Trophoblast cell (in vitro differentiated cells and primary cell): ENCODE measurements at regions not wholly inside any gene's neighbourhood (a gene's known extent, or its start where the extent isn't known, plus 50 kb on each side); places are given as distances from the start of the nearest gene placed in this dataset.
A peak's percentile ranks its signal among the peaks of the same experiment; 100 is the strongest.

ENCODE experiments used
- DNase-seq, 2 donors: peaks; one replicate each; pipeline ENCODE4 v3.0.0-alpha.2; 2016
- H2AFZ ChIP-seq: 2 replicates; pipeline ENCODE4 v1.6.1; 2013; ENCODE audit warnings: low read length, moderate library complexity, mild to moderate bottlenecking; ENCODE audit not compliant: insufficient read depth, poor library complexity
- H2AK5ac ChIP-seq: 2 replicates; pipeline ENCODE4 v1.6.1; 2013; ENCODE audit warnings: mild to moderate bottlenecking, low read length
- H2BK120ac ChIP-seq: 2 replicates; pipeline ENCODE4 v1.6.1; 2013; ENCODE audit warnings: low read length, mild to moderate bottlenecking, moderate library complexity; ENCODE audit not compliant: insufficient read depth, poor library complexity
- H2BK12ac ChIP-seq: 2 replicates; pipeline ENCODE4 v1.6.1; 2013; ENCODE audit warnings: mild to moderate bottlenecking, low read length, moderate library complexity
- H2BK5ac ChIP-seq: 2 replicates; pipeline ENCODE4 v1.6.1; 2013; ENCODE audit warnings: low read length, low read depth, moderate library complexity, mild to moderate bottlenecking; ENCODE audit not compliant: poor library complexity
- H3K14ac ChIP-seq: 2 replicates; pipeline ENCODE4 v1.6.1; 2013; ENCODE audit warnings: mild to moderate bottlenecking, low read length
- H3K18ac ChIP-seq: 2 replicates; pipeline ENCODE4 v1.6.1; 2013; ENCODE audit warnings: mild to moderate bottlenecking, low read length
- H3K23ac ChIP-seq: 2 replicates; pipeline ENCODE4 v1.6.1; 2013; ENCODE audit warnings: low read length
- H3K27ac ChIP-seq: 2 replicates; pipeline ENCODE4 v1.5.1; 2013; ENCODE audit warnings: low read depth, mild to moderate bottlenecking, inconsistent platforms, low read length, moderate library complexity
- H3K27me3 ChIP-seq: 2 replicates; pipeline ENCODE4 v1.6.1; 2013; ENCODE audit warnings: inconsistent platforms, mild to moderate bottlenecking, low read length, moderate library complexity; ENCODE audit not compliant: insufficient read depth
- H3K36me3 ChIP-seq, 2 experiments: 1 replicate in 1 of 2; 2 replicates in 1 of 2; pipeline ENCODE4 v1.6.1; 2013; ENCODE audit warnings: low read length in 2 of 2, mild to moderate bottlenecking in 2 of 2, moderate library complexity in 1 of 2; ENCODE audit not compliant: insufficient read depth in 2 of 2, control insufficient read depth in 1 of 2
- H3K4ac ChIP-seq: 2 replicates; pipeline ENCODE4 v1.6.1; 2013; ENCODE audit warnings: low read depth, mild to moderate bottlenecking, low read length, moderate library complexity
- H3K4me1 ChIP-seq, 2 experiments: 1 replicate in 1 of 2; 2 replicates in 1 of 2; pipeline ENCODE4 v1.6.1; 2013; ENCODE audit warnings: low read length in 2 of 2, mild to moderate bottlenecking in 2 of 2, moderate library complexity in 1 of 2; ENCODE audit not compliant: insufficient read depth in 2 of 2, control insufficient read depth in 1 of 2
- H3K4me2 ChIP-seq: 2 replicates; pipeline ENCODE4 v1.6.1; 2013; ENCODE audit warnings: inconsistent platforms, mild to moderate bottlenecking, low read length, moderate library complexity
- H3K4me3 ChIP-seq: 2 replicates; pipeline ENCODE4 v1.5.1; 2013; ENCODE audit warnings: mild to moderate bottlenecking, low read depth, low read length, inconsistent platforms
- H3K79me1 ChIP-seq: one replicate; pipeline ENCODE4 v1.6.1; 2013; ENCODE audit warnings: low read length
- H3K79me2 ChIP-seq: 2 replicates; pipeline ENCODE4 v1.6.1; 2013; ENCODE audit warnings: low read length, mild to moderate bottlenecking; ENCODE audit not compliant: control insufficient read depth, insufficient read depth, poor library complexity
- H3K9ac ChIP-seq: 2 replicates; pipeline ENCODE4 v1.6.1; 2013; ENCODE audit warnings: mild to moderate bottlenecking, low read length
- H3K9me3 ChIP-seq: 2 replicates; pipeline ENCODE4 v1.6.1; 2013; ENCODE audit warnings: low read depth, mild to moderate bottlenecking, control low read depth, inconsistent platforms, low read length; ENCODE audit not compliant: insufficient read depth
- H4K12ac ChIP-seq: 2 replicates; pipeline ENCODE4 v1.6.1; 2013; ENCODE audit warnings: low read depth, mild to moderate bottlenecking, low read length, moderate library complexity
- H4K8ac ChIP-seq: 2 replicates; pipeline ENCODE4 v1.6.1; 2013; ENCODE audit warnings: low read depth, mild to moderate bottlenecking, low read length, moderate library complexity
- H4K91ac ChIP-seq: one replicate; pipeline ENCODE4 v1.6.1; 2013; ENCODE audit warnings: low read depth, mild to moderate bottlenecking, low read length, moderate library complexity
- WGBS: extraction: QIAGEN DNeasy Blood & Tissue Kit; methylation state at CpG from one replicate; pipeline ENCODE4 v1.1.7; 2013; ENCODE audit warnings: missing lambda C conversion rate; ENCODE audit not compliant: insufficient read length, insufficient coverage; ENCODE audit errors: extremely low coverage; 5-methylcytosine and 5-hydroxymethylcytosine counted together

DNA sequence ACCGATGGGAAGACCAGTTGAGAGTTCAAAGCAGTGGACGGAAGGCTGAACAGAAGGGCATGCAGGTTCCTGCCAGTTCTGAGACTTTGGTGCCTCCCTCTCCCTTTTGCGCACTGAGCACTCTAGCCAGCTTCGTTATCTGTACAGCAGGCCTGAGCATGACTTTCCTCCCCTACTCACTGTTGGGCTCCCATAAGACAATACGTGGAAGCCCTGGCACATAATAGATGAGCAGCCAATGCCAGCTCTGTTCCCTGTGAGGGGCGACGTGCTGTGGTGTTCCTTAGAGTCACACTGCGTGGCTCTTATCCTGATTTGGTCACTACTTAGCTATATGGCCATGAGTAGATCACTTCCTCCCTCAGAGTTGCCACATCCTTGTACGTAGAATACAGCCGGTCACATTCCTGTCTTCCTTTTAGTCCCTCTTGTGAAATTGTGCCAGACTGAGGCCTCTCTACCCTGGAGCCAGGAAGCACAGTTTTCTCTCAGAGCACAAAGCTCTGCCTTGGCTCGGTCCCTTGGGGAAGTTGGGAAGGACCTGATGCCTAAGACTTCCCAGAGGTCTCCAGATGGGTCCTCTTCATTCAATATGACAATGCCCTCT lies 160.4 kb upstream of the MAMLD1 start:
- Histone ChIP-seq H3K4me3 (no peak overlapping the region), H2AFZ (no peak overlapping the region), H3K27me3 (no peaks in the 10 kb centered on the region), H3K9me3 (no peaks in the 10 kb centered on the region), H3K18ac (no peak overlapping the region), H3K79me2 (no peaks in the 10 kb centered on the region), H3K36me3 (no peaks in the 10 kb centered on the region), H3K4ac (no peak overlapping the region), H4K8ac (no peak overlapping the region), H2AK5ac (no peak overlapping the region), H3K14ac (no peak overlapping the region), H3K9ac (no peak overlapping the region), H3K4me1 (no peaks in the 10 kb centered on the region), H3K4me2 (no peak overlapping the region), H3K79me1 (no peaks in the 10 kb centered on the region), H4K91ac (no peak overlapping the region), H2BK120ac (no peak overlapping the region), H3K23ac (no peak overlapping the region), H2BK12ac (no peak overlapping the region), H2BK5ac (no peak overlapping the region), H3K27ac (no peak overlapping the region), H4K12ac (no peak overlapping the region)
- no CpG with 5 or more reads among the region's 11 CpGs for WGBS
- DNase-seq, result peak; percentile 2 to 61

DNA sequence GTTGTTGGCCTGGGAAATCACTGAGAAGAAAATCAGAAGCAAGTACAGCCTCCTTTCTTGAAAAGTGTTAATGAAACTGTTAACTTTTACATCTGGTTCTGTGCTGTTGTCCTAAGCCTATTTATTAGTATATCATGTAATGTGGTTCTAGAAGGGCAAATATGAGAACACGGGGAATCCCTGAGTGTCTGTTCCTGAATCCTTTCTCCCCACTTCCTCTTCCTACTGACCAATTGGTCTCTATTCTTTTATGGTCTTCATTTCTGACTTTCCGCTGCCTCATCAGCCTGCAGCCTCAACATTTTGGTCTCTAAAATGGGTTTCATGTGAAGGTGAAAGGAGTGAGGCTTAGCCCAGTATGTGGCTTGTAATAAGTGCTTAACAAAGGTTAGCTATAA lies 159.9 kb upstream of the MAMLD1 start:
- Histone ChIP-seq H4K91ac (no peak overlapping the region), H2BK5ac (no peak overlapping the region), H3K9ac (no peak overlapping the region), H3K79me2 (no peaks in the 10 kb centered on the region), H3K4ac (no peak overlapping the region), H3K4me2 (no peak overlapping the region), H2AFZ (no peak overlapping the region), H3K27ac (no peak overlapping the region), H3K4me1 (no peaks in the 10 kb centered on the region), H3K4me3 (no peak overlapping the region), H2AK5ac (no peak overlapping the region), H2BK120ac (no peak overlapping the region), H3K27me3 (no peaks in the 10 kb centered on the region), H3K9me3 (no peaks in the 10 kb centered on the region), H4K12ac (no peak overlapping the region), H2BK12ac (no peak overlapping the region), H3K36me3 (no peaks in the 10 kb centered on the region), H3K14ac (no peak overlapping the region), H4K8ac (no peak overlapping the region), H3K23ac (no peak overlapping the region), H3K79me1 (no peaks in the 10 kb centered on the region), H3K18ac (no peak overlapping the region)
- peak in 1 of 2 donors; percentile 7 for DNase-seq
- no CpG with 5 or more reads among the region's 2 CpGs for WGBS

DNA sequence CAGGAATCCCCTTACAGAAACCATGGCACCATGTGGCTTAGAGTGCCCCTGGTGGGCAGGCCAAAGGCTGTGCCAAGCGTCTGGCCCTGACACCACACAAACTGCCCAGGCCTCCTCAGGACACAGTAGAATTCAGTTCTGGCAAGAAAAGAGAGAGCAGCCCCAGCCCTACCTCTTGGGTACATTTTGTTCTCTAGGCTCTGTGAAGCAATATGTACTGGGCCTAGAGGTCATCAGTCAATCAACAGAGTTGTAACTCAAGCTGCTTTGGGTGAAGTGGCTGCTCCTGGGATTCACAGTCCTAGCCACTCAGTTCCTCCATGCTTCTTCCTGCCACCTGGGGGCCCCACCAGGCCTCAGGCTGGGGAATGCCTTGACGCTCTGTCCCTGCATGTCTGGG lies 158.1 kb upstream of the MAMLD1 start:
- Histone ChIP-seq H3K23ac (no peak overlapping the region), H3K79me2 (no peaks in the 10 kb centered on the region), H2AFZ (no peak overlapping the region), H3K9me3 (no peaks in the 10 kb centered on the region), H3K27me3 (no peaks in the 10 kb centered on the region), H2BK12ac (no peak overlapping the region), H3K27ac (no peak overlapping the region), H4K91ac (no peak overlapping the region), H3K9ac (no peak overlapping the region), H2AK5ac (no peak overlapping the region), H4K8ac (no peak overlapping the region), H4K12ac (no peak overlapping the region), H3K18ac (no peak overlapping the region), H3K4me1 (no peaks in the 10 kb centered on the region), H3K79me1 (no peaks in the 10 kb centered on the region), H3K4ac (no peak overlapping the region), H2BK5ac (no peak overlapping the region), H2BK120ac (no peak overlapping the region), H3K4me2 (no peak overlapping the region), H3K36me3 (no peaks in the 10 kb centered on the region), H3K4me3 (no peak overlapping the region), H3K14ac (no peak overlapping the region)
- WGBS, result no CpG with 5 or more reads among the region's 2 CpGs
- DNase-seq, result no peak

- no peaks in the 10 kb centered on the region for H3K36me3 ChIP-seq
- no peak overlapping the region for H3K14ac ChIP-seq
- no peak overlapping the region for H3K23ac ChIP-seq
- H4K8ac ChIP-seq, result no peak overlapping the region
- no peaks in the 10 kb centered on the region for H3K79me2 ChIP-seq
- H3K27ac ChIP-seq, result no peak overlapping the region
- H3K4ac ChIP-seq, result no peak overlapping the region
- H2AFZ ChIP-seq, result no peak overlapping the region
- no peaks in the 10 kb centered on the region for H3K27me3 ChIP-seq
- no CpG with 5 or more reads among the region's 1 CpG for WGBS
- no peak overlapping the region for H2BK120ac ChIP-seq
- no peak overlapping the region for H4K91ac ChIP-seq
- no peak overlapping the region for H3K18ac ChIP-seq
- no peak overlapping the region for H4K12ac ChIP-seq
- no peak overlapping the region for H2AK5ac ChIP-seq
- no peaks in the 10 kb centered on the region for H3K4me1 ChIP-seq
- no peaks in the 10 kb centered on the region for H3K9me3 ChIP-seq
- no peak overlapping the region for H2BK12ac ChIP-seq
- H3K4me2 ChIP-seq, result no peak overlapping the region
- no peak overlapping the region for H3K9ac ChIP-seq
- H2BK5ac ChIP-seq, result no peak overlapping the region
- DNase-seq, result no peak
- no peaks in the 10 kb centered on the region for H3K79me1 ChIP-seq
- H3K4me3 ChIP-seq, result no peak overlapping the region
Measured at GRCh38 chrX:150207733-150208132, 155.4 kb upstream of the MAMLD1 start.
